Islet of Langerhans (tissue), 1 donor: ENCODE measurements at regions not wholly inside any gene's neighbourhood (a gene's known extent, or its start where the extent isn't known, plus 50 kb on each side); places are given as distances from the start of the nearest gene placed in this dataset.
"Not testable (repeated sequence)": the region's sequence is repeated elsewhere in the genome, so short reads cannot be mapped to it uniquely, and the experiment has no call there.

Source experiments
- FAIRE-seq: peaks from one replicate; lab custom pipeline; 2011; peaks lifted over from hg19 to GRCh38; lab: Jason Lieb, UNC

DNA sequence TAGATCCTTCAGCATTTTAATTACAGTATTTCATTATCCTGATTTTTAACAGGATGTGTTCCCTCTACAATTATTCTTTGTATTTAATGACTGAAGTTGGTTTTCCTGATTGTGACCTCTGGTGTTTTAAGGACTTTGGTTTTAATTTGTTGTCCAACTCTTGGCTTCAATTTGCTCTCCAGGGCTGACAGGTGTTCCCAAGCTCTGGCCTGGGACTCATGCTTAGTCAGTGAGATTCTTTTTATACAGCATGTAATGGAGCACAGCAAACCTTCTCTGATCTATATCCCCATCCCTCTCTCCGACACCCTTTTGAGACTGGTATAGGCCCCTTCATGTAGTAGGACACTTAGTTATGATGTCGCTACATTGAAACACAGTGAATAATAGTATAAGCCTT is 896.3 kb downstream of the TSN start:
- FAIRE-seq = no peak

- FAIRE-seq = no peak
These were observed 897.2 kb downstream of the TSN start for GRCh38 chr2:122652670-122653069.

GRCh38 chr2:122656403-122656802 is 901.0 kb downstream of the TSN start:
- FAIRE-seq = no peak

GRCh38 chr2:122660786-122661634 is 905.6 kb downstream of the TSN start:
- no peak for FAIRE-seq

DNA sequence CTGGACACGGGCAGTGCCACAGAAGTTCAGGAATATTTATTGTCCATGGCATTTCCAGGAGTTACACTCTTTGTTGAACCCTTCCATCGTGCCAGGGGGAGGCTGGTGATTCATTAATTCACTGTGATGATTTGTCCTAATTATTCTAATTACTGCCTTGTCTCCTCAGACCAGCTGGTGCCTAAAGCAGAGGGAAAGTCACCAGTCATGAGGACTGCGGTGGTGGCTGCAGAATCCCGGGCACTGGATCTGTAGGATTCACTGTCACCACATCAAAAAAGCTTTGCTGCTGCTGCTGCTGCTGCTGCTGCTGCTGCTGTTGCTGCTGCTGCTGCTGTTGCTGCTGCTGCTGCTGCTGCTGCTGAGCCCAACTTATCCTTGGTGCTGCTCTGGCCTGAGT is 908.2 kb downstream of the TSN start:
- no peak for FAIRE-seq

- FAIRE-seq = no peak
These were observed 914.2 kb downstream of the TSN start for GRCh38 chr2:122669627-122670026.

DNA sequence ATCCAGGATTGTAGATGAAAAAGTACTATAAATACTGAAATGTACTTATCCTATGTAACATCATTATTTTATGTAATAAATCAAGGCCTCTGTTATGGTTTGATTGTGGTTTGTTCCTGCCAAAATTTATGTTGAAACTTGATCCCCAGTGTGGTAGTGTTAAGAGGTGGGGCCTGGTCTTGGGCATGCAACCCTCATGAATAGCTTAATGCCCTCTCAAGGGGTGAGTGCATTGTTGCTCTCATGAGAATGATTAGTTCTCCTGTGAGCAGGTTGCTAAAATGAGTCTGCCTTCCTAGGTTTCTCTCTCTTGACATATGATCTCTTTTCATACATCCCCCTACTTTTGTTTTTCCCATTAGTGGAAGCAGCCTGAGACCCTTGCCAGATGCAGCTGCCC is 915.4 kb downstream of the TSN start:
- no peak for FAIRE-seq

DNA sequence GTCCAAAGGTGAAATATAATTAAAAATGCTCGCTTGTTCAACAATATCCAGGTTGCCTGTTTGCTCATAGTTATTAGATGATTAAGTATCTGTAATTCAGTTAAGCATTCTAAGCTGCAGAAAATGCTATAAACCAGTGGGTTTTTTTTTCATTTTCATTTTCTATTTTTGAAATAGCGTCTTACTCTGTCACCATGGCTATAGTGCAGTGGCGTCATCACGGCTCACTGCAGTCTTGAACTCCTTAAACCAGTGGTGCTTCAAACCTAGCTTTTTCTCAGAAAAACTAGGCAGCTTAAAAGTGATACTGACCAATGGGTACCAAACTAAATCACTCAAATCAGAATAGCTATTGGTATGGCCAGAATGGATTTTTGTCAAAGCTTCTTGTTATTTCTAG is 925.2 kb downstream of the TSN start:
- FAIRE-seq = no peak

DNA sequence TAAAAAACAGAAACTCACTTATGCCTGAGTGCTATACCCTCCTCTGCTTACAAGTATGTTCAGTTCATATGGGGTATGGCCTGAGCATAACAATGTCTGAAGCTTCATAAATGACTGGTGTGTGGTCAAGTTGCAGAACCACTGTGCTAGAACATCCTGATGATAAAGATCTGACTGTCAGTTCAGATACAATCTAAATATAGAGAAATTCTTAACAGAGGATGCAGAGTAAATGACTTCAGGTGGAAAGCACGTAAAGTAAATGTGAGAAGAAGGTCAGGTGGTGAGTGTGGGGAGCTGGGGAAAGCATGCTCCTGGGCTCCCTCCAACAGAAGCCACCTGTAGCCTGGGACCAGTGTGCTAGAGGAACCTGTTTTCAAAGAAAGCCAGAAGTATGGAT is 926.2 kb downstream of the TSN start:
- FAIRE-seq = no peak

GRCh38 chr2:122682356-122682755 is 926.9 kb downstream of the TSN start:
- no peak for FAIRE-seq

- FAIRE-seq = no peak
These were observed 927.6 kb downstream of the TSN start for GRCh38 chr2:122683018-122683417.

DNA sequence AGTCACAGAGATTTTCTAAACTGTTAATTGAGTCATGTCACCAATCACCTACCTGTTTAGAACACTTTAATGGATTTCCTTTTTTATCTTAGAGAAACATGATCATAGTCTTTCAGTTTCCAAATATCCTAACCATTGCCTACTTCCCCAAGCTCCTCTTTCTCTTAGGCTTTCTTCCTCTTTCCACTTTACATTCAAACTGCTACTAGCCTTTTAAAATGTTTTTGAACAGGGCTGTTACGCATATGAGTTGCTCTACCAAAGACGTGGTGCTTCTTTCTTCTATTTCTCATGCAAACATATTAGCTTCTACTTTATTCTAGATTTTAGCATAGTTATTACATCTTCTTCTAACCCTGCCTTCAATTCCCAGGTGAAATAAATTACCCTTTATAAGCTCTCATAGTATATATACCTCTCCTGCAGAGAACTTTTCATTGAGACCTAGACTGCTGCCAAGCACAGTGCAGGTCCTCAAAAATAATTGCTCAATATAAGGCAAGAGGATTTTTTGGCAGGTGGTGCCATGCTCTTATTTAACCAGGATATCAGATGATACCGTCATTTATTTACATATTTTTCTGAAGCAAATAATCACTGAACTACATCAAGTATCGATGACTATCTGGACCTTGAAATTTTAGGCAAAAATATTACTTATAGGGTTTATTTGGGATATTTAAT is 937.1 kb downstream of the TSN start:
- FAIRE-seq = no peak

- FAIRE-seq = no peak
These were observed 942.0 kb downstream of the TSN start for GRCh38 chr2:122697415-122697814.

GRCh38 chr2:122703676-122704075 is 948.2 kb downstream of the TSN start:
- FAIRE-seq = no peak

- FAIRE-seq = no peak
These were observed 948.7 kb downstream of the TSN start for GRCh38 chr2:122704109-122704563.

GRCh38 chr2:122705746-122706145 is 950.3 kb downstream of the TSN start:
- no peak for FAIRE-seq

GRCh38 chr2:122706757-122707223 is 951.3 kb downstream of the TSN start:
- FAIRE-seq = no peak

GRCh38 chr2:122707224-122707824 is 951.9 kb downstream of the TSN start:
- no peak for FAIRE-seq

DNA sequence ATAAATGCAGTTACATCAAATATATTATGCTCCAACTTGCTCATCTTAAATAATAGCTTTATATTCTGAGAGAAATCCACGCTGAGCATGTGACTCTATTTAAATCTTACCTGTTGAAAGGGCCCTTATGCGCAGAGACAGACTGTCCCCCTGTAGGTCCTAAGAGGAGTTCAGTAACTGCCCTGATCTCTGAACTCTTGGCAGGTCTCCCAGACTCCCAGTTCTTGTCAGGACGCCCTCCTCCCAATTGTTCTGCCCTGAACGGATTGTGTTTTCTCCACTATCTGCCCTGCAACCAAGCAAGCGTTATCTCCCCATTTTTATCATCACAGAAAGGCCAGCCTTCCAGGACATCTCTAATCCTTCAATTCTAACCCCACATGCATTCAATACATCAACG is 954.6 kb downstream of the TSN start:
- no peak for FAIRE-seq

GRCh38 chr2:122713800-122714199 is 958.3 kb downstream of the TSN start:
- FAIRE-seq = no peak

DNA sequence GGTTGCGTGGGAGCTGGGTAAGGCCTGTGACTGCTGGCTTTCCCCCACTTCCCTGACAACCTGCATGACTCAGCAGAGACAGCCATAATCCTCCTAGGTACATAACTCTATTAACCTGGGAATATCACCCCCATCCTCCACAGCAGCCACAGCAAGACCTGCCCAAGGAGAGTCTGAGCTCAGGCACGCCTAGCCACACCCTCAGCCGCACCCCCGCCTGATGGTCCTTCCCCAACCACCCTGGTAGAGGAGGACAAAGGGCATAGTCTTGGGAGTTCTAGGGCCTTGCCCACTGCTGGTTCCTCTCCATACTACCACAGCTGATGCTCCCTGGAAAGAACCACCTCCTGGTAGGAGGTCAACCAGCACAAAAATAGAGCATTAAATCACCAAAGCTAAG is 965.4 kb downstream of the TSN start:
- not testable (repeated sequence) for FAIRE-seq

GRCh38 chr2:122734766-122735424 is 979.4 kb downstream of the TSN start:
- FAIRE-seq = no peak

DNA sequence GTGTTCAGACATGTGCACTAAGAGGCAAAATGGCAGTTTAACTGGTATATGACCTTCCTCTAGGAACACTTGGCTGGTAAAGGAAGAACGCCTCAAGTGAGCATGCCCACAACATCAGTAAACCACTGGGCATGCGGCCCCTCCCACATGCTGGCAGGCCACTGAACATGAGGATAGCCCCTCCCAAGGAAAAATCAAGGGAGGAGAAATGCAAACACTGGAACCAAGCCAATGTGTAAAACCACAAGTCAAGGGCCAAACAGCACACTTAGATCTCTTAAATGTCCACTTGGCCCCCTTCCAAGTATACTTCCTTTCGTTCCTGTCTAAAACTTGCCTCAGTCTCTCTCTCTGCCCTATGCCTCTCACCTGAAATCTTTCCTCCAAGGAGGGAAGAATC is 980.8 kb downstream of the TSN start:
- FAIRE-seq = no peak
